HepG2 (cell line): ENCODE measurements at regions not wholly inside any gene's neighbourhood (a gene's known extent, or its start where the extent isn't known, plus 50 kb on each side); places are given as distances from the start of the nearest gene placed in this dataset.
"Not testable (repeated sequence)": the region's sequence is repeated elsewhere in the genome, so short reads cannot be mapped to it uniquely, and the experiment has no call there.

Experiments used
- ATAC-seq: fragments of 200-7000 bp; cut with Tn5 transposase; 3 replicates; pipeline ENCODE4 v1.9.1; 2020; ENCODE audit warnings: mild to moderate bottlenecking, moderate library complexity
- BruUV-seq: library from RNA; stranded (reverse); fragments of 400-500 nt; replicated peaks from 2 replicates; lab custom pipeline; 2021; lab: Mats Ljungman, UMichigan
- CTCF ChIA-PET: fragments of 300-600 bp; formaldehyde crosslinking; extraction: SDS; loops from one replicate; lab custom pipeline; 2021; ENCODE audit warnings: low total read pairs, inconsistent platforms, low intra/inter-chr PET ratio; lab: Yijun Ruan, JAX
- POLR2A ChIA-PET: fragments of 350-600 bp; sonication (Branson Sonifier 250); formaldehyde crosslinking; loops from one replicate; lab custom pipeline; 2020; ENCODE audit warnings: antibody characterized with exemption, inconsistent platforms; lab: Yijun Ruan, JAX
- DNase-seq: peaks from one replicate; pipeline ENCODE4 v3.0.0-alpha.2; 2015; ENCODE audit warnings: low spot score
- FAIRE-seq: peaks from 3 replicates; lab custom pipeline; 2011; peaks lifted over from hg19 to GRCh38; lab: Jason Lieb, UNC
- H2AFZ ChIP-seq: one replicate; pipeline ENCODE4 v1.6.1; 2011; ENCODE audit warnings: low read length, inconsistent platforms
- H3K27ac ChIP-seq: fragments of 300-600 bp; 3 replicates; pipeline ENCODE4 v1.8.0; 2011; ENCODE audit warnings: mixed run types, mild to moderate bottlenecking, mixed read lengths, low read length, inconsistent platforms; ENCODE audit not compliant: insufficient read depth; ENCODE audit errors: extremely low read length
- H3K27me3 ChIP-seq, 2 experiments: fragments of 200-600 bp in 1 of 2; 2 replicates in 1 of 2; 3 replicates in 1 of 2; pipeline versions ENCODE4 v1.6.0 to v1.8.0; 2011; ENCODE audit warnings: low read length in 2 of 2, mild to moderate bottlenecking in 2 of 2, moderate library complexity in 2 of 2, inconsistent platforms in 1 of 2; ENCODE audit not compliant: insufficient read depth in 2 of 2, control insufficient read depth in 1 of 2
- H3K36me3 ChIP-seq, 2 experiments: fragments of 200-600 bp in 1 of 2; replicated peaks in 1 of 2; 2 replicates in 1 of 2; 3 replicates in 1 of 2; pipeline versions ENCODE4 v1.5.1 to v1.8.0; 2011; ENCODE audit warnings: low read length in 2 of 2, inconsistent platforms in 1 of 2; ENCODE audit not compliant: insufficient read depth in 2 of 2, control insufficient read depth in 1 of 2
- H3K4me1 ChIP-seq: 2 replicates; pipeline ENCODE4 v1.5.1; 2012; ENCODE audit warnings: low read length, inconsistent platforms; ENCODE audit not compliant: insufficient read depth
- H3K4me2 ChIP-seq: 2 replicates; pipeline ENCODE4 v1.6.0; 2011; ENCODE audit warnings: low read depth, low read length, inconsistent platforms
- H3K4me3 ChIP-seq, 3 experiments: fragments of 200-600 bp in 1 of 3; sonication (generic), shearing (Covaris generic) in 1 of 3; replicated peaks in 1 of 3; 2 replicates each; pipeline ENCODE4 v1.5.1; 2011 to 2016; ENCODE audit warnings: low read length in 3 of 3, inconsistent platforms in 2 of 3, low read depth in 2 of 3, mild to moderate bottlenecking in 2 of 3, control low read depth in 1 of 3, mixed read lengths in 1 of 3; ENCODE audit not compliant: insufficient read depth in 1 of 3
- H3K79me2 ChIP-seq: one replicate; pipeline ENCODE4 v1.6.1; 2011; ENCODE audit warnings: low read length, inconsistent platforms; ENCODE audit not compliant: insufficient read depth
- H3K9ac ChIP-seq: 2 replicates; pipeline ENCODE4 v1.6.0; 2011; ENCODE audit warnings: mild to moderate bottlenecking, low read depth, low read length, inconsistent platforms; ENCODE audit not compliant: insufficient read depth
- H3K9me3 ChIP-seq: 2 replicates; pipeline ENCODE4 v1.5.1; 2012; ENCODE audit warnings: mild to moderate bottlenecking, low read length
- H4K20me1 ChIP-seq: 2 replicates; pipeline ENCODE4 v1.6.0; 2011; ENCODE audit warnings: inconsistent platforms, mild to moderate bottlenecking, low read length, moderate library complexity; ENCODE audit not compliant: insufficient read depth
- CC2D1A ChIP-seq: sonication (generic); formaldehyde crosslinking; IDR thresholded peaks from 2 replicates; pipeline ENCODE4 v1.8.1; 2023; ENCODE audit warnings: mild to moderate bottlenecking, missing genetic modification reagents
- CREB1 ChIP-seq, 2 experiments: fragments of 450-650 bp in 1 of 2; IDR thresholded peaks; 2 replicates each; pipeline ENCODE4 v1.6.1; 2016 to 2017; ENCODE audit warnings: control low read depth in 1 of 2, mild to moderate bottlenecking in 1 of 2, missing compliant biosample characterization in 1 of 2, missing genetic modification characterization in 1 of 2
- IKZF1 ChIP-seq: fragments of 450-650 bp; IDR thresholded peaks from 2 replicates; pipeline ENCODE4 v1.7.1; 2016
- NAIF1 ChIP-seq: sonication (generic); formaldehyde crosslinking; IDR thresholded peaks from 2 replicates; pipeline ENCODE4 v1.5.0; 2020; ENCODE audit warnings: mild to moderate bottlenecking, missing genetic modification reagents, borderline replicate concordance
- YY1 ChIP-seq: IDR thresholded peaks from 2 replicates; pipeline ENCODE4 v1.6.1; 2011; ENCODE audit warnings: low read length, low read depth, moderate library complexity, mild to moderate bottlenecking; ENCODE audit not compliant: insufficient read depth, insufficient replicate concordance
- ZNF468 ChIP-seq: sonication (generic); formaldehyde crosslinking; IDR thresholded peaks from 2 replicates; pipeline ENCODE4 v1.8.0; 2022; ENCODE audit warnings: mild to moderate bottlenecking, moderate library complexity, missing genetic modification reagents
- ZNF562 ChIP-seq: sonication (generic); formaldehyde crosslinking; IDR thresholded peaks from 2 replicates; pipeline ENCODE4 v1.8.0; 2022; ENCODE audit warnings: missing genetic modification reagents, borderline replicate concordance
- ZNF878 ChIP-seq: sonication (generic); formaldehyde crosslinking; IDR thresholded peaks from 2 replicates; pipeline ENCODE4 v1.8.1; 2023; ENCODE audit warnings: mild to moderate bottlenecking, missing genetic modification reagents, moderate library complexity
- WGBS: methylation state at CpG from one replicate; pipeline ENCODE4 v1.1.6; 2017; ENCODE audit warnings: low lambda C conversion rate; 5-methylcytosine and 5-hydroxymethylcytosine counted together
- in situ Hi-C: cut with HindIII; loops from 2 replicates; pipeline ENCODE4 v1.10.0; 2017; ENCODE audit warnings: low pct_unique_long_range_greater_than_20kb; ENCODE audit not compliant: extremely low pct_ligation_motif_present
- intact Hi-C: fragments of 100-400 bp; cut with micrococcal nuclease; formaldehyde crosslinking; loops from one replicate; pipeline ENCODE4 v1.10.0; 2022; ENCODE audit not compliant: unreplicated experiment

DNA sequence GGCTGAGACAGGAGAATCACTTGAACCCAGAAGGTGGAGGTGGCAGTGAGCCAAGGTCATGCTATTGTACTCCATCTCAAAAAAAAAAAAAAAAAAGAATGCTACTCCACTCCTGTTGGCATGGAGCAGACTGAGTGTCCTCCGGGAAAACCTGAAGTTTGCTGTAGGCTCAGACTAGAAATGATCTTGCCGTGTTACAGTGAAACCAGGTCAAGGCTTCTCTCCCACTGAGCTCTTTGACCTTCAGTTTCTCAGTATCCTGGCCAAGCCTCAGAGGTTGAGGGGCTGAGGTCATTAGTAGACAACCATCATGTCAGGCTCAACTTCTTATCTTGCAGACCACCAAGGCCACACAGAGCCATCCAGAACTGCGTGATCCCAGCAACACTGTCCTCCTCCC is 348.6 kb upstream of the ZNF32 start (continued):
- no peak for TF ChIP-seq ZNF468 (CRISPR knock-in tag)
- TF ChIP-seq NAIF1 (CRISPR knock-in tag) = no peak
- TF ChIP-seq CC2D1A = no peak
- TF ChIP-seq ZNF562 = no peak
- TF ChIP-seq YY1 = no peak

DNA sequence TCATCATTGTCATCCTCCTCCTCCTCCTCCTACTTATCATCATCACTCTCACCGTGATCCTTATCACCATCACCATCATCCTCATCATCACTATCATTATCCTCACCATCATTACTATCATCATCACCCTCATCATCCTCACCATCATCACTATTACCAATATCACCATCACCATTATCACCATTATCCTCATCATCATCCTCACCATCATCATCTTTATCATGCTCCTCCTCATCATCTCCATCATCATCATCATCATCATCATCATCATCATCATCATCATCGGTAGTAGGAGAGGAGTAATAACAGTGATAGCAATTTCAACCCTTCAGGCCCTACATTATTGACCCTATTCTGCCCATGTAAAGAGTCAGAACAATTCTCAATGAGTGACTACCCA is 345.9 kb upstream of the ZNF32 start:
- BruUV-seq = no TSS peak
- CTCF ChIA-PET = no interaction called here
- no peak for DNase-seq

DNA sequence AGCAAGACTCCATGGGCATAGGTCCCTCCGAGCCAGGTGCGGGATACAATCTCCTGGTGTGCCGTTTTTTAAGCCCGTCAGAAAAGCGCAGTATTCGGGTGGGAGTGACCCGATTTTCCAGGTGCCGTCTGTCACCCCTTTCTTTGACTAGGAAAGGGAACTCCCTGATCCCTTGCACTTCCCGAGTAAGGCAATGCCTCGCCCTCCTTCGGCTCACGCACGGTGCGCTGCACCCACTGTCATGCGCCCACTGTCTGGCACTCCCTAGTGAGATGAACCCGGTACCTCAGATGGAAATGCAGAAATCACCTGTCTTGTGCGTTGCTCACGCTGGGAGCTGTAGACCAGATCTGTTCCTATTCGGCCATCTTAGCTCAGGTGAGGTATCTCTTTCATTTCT is 344.1 kb upstream of the ZNF32 start:
- H3K9ac ChIP-seq, POLR2A ChIA-PET, ATAC-seq: not testable (repeated sequence)

More for the DNA sequence above, 345.9 kb upstream of the ZNF32 start:
- TF ChIP-seq ZNF878 (CRISPR knock-in tag) (no peak), IKZF1 (peak; percentile 44; the same call in 1 of the 2 replicates), CREB1 (IDR thresholded peaks at IDR 0.05) (peak; percentile 94), CREB1 (CRISPR knock-in tag; IDR thresholded peaks at IDR 0.05) (no peak)
- Histone ChIP-seq H3K36me3 (no peaks in the 10 kb centered on the region), H3K9ac (no peak overlapping the region), H3K4me1 (no peaks in the 10 kb centered on the region), H3K27me3 (0 out of 5 replicates have a peak, but pooled peaks cover 0 to 2% of the 10 kb centered on the region in 2 experiments), H3K27ac (no peak overlapping the region), H3K9me3 (no peaks in the 10 kb centered on the region), H3K4me2 (no peak overlapping the region), H3K4me3 (no peak overlapping the region), H4K20me1 (no peaks in the 10 kb centered on the region), H2AFZ (no peak overlapping the region), H3K79me2 (no peaks in the 10 kb centered on the region)
- no peak for ATAC-seq
- WGBS = 45% methylated on average over 2 of the region's 2 CpGs
- FAIRE-seq = no peak
- POLR2A ChIA-PET = no interaction called here
- in situ Hi-C loops (no loop called here), intact Hi-C loops (no loop called here)

More for the DNA sequence above, 344.1 kb upstream of the ZNF32 start:
- DNase-seq, intact Hi-C loops, H3K4me3 ChIP-seq, H4K20me1 ChIP-seq, in situ Hi-C loops, BruUV-seq, H2AFZ ChIP-seq, H3K27me3 ChIP-seq, FAIRE-seq, H3K4me2 ChIP-seq, H3K79me2 ChIP-seq, H3K36me3 ChIP-seq, H3K4me1 ChIP-seq, CTCF ChIA-PET, H3K9me3 ChIP-seq, H3K27ac ChIP-seq: not testable (repeated sequence)
- WGBS = 80% methylated on average over 15 of the region's 19 CpGs
